HepG2 (cell line): ENCODE measurements at regions not wholly inside any gene's neighbourhood (a gene's known extent, or its start where the extent isn't known, plus 50 kb on each side); places are given as distances from the start of the nearest gene placed in this dataset.

ENCODE experiments used
- ATAC-seq: fragments of 200-7000 bp; cut with Tn5 transposase; 3 replicates; pipeline ENCODE4 v1.9.1; 2020; ENCODE audit warnings: mild to moderate bottlenecking, moderate library complexity
- BruUV-seq: library from RNA; stranded (reverse); fragments of 400-500 nt; replicated peaks from 2 replicates; lab custom pipeline; 2021; lab: Mats Ljungman, UMichigan
- CTCF ChIA-PET: fragments of 300-600 bp; formaldehyde crosslinking; extraction: SDS; loops from one replicate; lab custom pipeline; 2021; ENCODE audit warnings: low total read pairs, inconsistent platforms, low intra/inter-chr PET ratio; lab: Yijun Ruan, JAX
- POLR2A ChIA-PET: fragments of 350-600 bp; sonication (Branson Sonifier 250); formaldehyde crosslinking; loops from one replicate; lab custom pipeline; 2020; ENCODE audit warnings: antibody characterized with exemption, inconsistent platforms; lab: Yijun Ruan, JAX
- DNase-seq: peaks from one replicate; pipeline ENCODE4 v3.0.0-alpha.2; 2015; ENCODE audit warnings: low spot score
- FAIRE-seq: peaks from 3 replicates; lab custom pipeline; 2011; peaks lifted over from hg19 to GRCh38; lab: Jason Lieb, UNC
- H2AFZ ChIP-seq: one replicate; pipeline ENCODE4 v1.6.1; 2011; ENCODE audit warnings: low read length, inconsistent platforms
- H3K27ac ChIP-seq: fragments of 300-600 bp; 3 replicates; pipeline ENCODE4 v1.8.0; 2011; ENCODE audit warnings: mixed run types, mild to moderate bottlenecking, mixed read lengths, low read length, inconsistent platforms; ENCODE audit not compliant: insufficient read depth; ENCODE audit errors: extremely low read length
- H3K27me3 ChIP-seq, 2 experiments: fragments of 200-600 bp in 1 of 2; 2 replicates in 1 of 2; 3 replicates in 1 of 2; pipeline versions ENCODE4 v1.6.0 to v1.8.0; 2011; ENCODE audit warnings: low read length in 2 of 2, mild to moderate bottlenecking in 2 of 2, moderate library complexity in 2 of 2, inconsistent platforms in 1 of 2; ENCODE audit not compliant: insufficient read depth in 2 of 2, control insufficient read depth in 1 of 2
- H3K36me3 ChIP-seq, 2 experiments: fragments of 200-600 bp in 1 of 2; replicated peaks in 1 of 2; 2 replicates in 1 of 2; 3 replicates in 1 of 2; pipeline versions ENCODE4 v1.5.1 to v1.8.0; 2011; ENCODE audit warnings: low read length in 2 of 2, inconsistent platforms in 1 of 2; ENCODE audit not compliant: insufficient read depth in 2 of 2, control insufficient read depth in 1 of 2
- H3K4me1 ChIP-seq: 2 replicates; pipeline ENCODE4 v1.5.1; 2012; ENCODE audit warnings: low read length, inconsistent platforms; ENCODE audit not compliant: insufficient read depth
- H3K4me2 ChIP-seq: 2 replicates; pipeline ENCODE4 v1.6.0; 2011; ENCODE audit warnings: low read depth, low read length, inconsistent platforms
- H3K4me3 ChIP-seq, 3 experiments: fragments of 200-600 bp in 1 of 3; sonication (generic), shearing (Covaris generic) in 1 of 3; replicated peaks in 1 of 3; 2 replicates each; pipeline ENCODE4 v1.5.1; 2011 to 2016; ENCODE audit warnings: low read length in 3 of 3, inconsistent platforms in 2 of 3, low read depth in 2 of 3, mild to moderate bottlenecking in 2 of 3, control low read depth in 1 of 3, mixed read lengths in 1 of 3; ENCODE audit not compliant: insufficient read depth in 1 of 3
- H3K79me2 ChIP-seq: one replicate; pipeline ENCODE4 v1.6.1; 2011; ENCODE audit warnings: low read length, inconsistent platforms; ENCODE audit not compliant: insufficient read depth
- H3K9ac ChIP-seq: 2 replicates; pipeline ENCODE4 v1.6.0; 2011; ENCODE audit warnings: mild to moderate bottlenecking, low read depth, low read length, inconsistent platforms; ENCODE audit not compliant: insufficient read depth
- H3K9me3 ChIP-seq: 2 replicates; pipeline ENCODE4 v1.5.1; 2012; ENCODE audit warnings: mild to moderate bottlenecking, low read length
- H4K20me1 ChIP-seq: 2 replicates; pipeline ENCODE4 v1.6.0; 2011; ENCODE audit warnings: inconsistent platforms, mild to moderate bottlenecking, low read length, moderate library complexity; ENCODE audit not compliant: insufficient read depth
- HCFC1 ChIP-seq: fragments of 150-350 bp; IDR thresholded peaks from 2 replicates; pipeline ENCODE4 v1.6.1; 2014; ENCODE audit warnings: low read depth, low read length
- HNRNPUL1 ChIP-seq: fragments of 200-400 bp; formaldehyde crosslinking; IDR thresholded peaks from 2 replicates; pipeline ENCODE4 v1.6.1; 2017; ENCODE audit warnings: low read depth, mild to moderate bottlenecking, low read length, moderate library complexity
- PHF21A ChIP-seq: sonication (generic); formaldehyde crosslinking; IDR thresholded peaks from 2 replicates; pipeline ENCODE4 v1.5.0; 2020; ENCODE audit warnings: mild to moderate bottlenecking, missing genetic modification reagents
- POGZ ChIP-seq: sonication (generic); formaldehyde crosslinking; IDR thresholded peaks from 2 replicates; pipeline ENCODE4 v1.4.0; 2020; ENCODE audit warnings: mild to moderate bottlenecking, missing genetic modification reagents
- SMAD9 ChIP-seq: sonication (generic); formaldehyde crosslinking; IDR thresholded peaks from 2 replicates; pipeline ENCODE4 v1.5.1; 2020; ENCODE audit warnings: mild to moderate bottlenecking, missing genetic modification reagents
- ZNF136 ChIP-seq: sonication (generic); formaldehyde crosslinking; IDR thresholded peaks from 2 replicates; pipeline ENCODE4 v1.8.1; 2022; ENCODE audit warnings: low read depth, mild to moderate bottlenecking, moderate library complexity, missing genetic modification reagents
- ZNF20 ChIP-seq: sonication (generic); formaldehyde crosslinking; IDR thresholded peaks from 2 replicates; pipeline ENCODE4 v1.4.0; 2020; ENCODE audit warnings: mild to moderate bottlenecking, moderate library complexity, missing genetic modification reagents
- ZNF441 ChIP-seq: sonication (generic); formaldehyde crosslinking; IDR thresholded peaks from 2 replicates; pipeline ENCODE4 v1.7.0; 2021; ENCODE audit warnings: missing genetic modification reagents, borderline replicate concordance
- WGBS: methylation state at CpG from one replicate; pipeline ENCODE4 v1.1.6; 2017; ENCODE audit warnings: low lambda C conversion rate; 5-methylcytosine and 5-hydroxymethylcytosine counted together
- in situ Hi-C: cut with HindIII; loops from 2 replicates; pipeline ENCODE4 v1.10.0; 2017; ENCODE audit warnings: low pct_unique_long_range_greater_than_20kb; ENCODE audit not compliant: extremely low pct_ligation_motif_present
- intact Hi-C: fragments of 100-400 bp; cut with micrococcal nuclease; formaldehyde crosslinking; loops from one replicate; pipeline ENCODE4 v1.10.0; 2022; ENCODE audit not compliant: unreplicated experiment
- TF ChIP-seq, protein P1 (sequence below): sonication (generic); formaldehyde crosslinking; IDR thresholded peaks from 2 replicates; pipeline ENCODE4 v1.4.0; 2020; ENCODE audit warnings: missing genetic modification reagents
- TF ChIP-seq, protein P2 (sequence below): sonication (generic); formaldehyde crosslinking; IDR thresholded peaks from 2 replicates; pipeline ENCODE4 v1.4.0; 2020; ENCODE audit warnings: mild to moderate bottlenecking, missing genetic modification reagents

DNA sequence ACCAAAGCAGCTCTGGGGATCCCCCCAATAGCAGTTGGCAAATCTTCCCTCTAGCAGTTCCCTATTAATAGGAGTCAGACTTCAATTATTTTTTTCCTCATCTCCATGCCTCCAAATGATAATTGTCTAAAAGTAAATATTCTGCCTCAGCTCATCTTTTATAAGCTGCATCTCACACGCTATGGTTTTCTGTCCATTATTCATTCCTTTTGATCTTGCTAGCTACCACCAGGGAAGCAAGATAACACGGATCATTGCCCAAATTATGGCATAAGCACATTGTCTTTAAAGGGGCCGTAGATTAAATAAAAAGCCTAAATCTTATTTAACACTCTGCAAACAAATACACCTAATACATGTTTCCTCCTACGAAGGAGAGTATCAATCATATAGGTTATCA lies 670.8 kb upstream of the FLRT2 start (continued):
- TF ChIP-seq, protein P1, sequence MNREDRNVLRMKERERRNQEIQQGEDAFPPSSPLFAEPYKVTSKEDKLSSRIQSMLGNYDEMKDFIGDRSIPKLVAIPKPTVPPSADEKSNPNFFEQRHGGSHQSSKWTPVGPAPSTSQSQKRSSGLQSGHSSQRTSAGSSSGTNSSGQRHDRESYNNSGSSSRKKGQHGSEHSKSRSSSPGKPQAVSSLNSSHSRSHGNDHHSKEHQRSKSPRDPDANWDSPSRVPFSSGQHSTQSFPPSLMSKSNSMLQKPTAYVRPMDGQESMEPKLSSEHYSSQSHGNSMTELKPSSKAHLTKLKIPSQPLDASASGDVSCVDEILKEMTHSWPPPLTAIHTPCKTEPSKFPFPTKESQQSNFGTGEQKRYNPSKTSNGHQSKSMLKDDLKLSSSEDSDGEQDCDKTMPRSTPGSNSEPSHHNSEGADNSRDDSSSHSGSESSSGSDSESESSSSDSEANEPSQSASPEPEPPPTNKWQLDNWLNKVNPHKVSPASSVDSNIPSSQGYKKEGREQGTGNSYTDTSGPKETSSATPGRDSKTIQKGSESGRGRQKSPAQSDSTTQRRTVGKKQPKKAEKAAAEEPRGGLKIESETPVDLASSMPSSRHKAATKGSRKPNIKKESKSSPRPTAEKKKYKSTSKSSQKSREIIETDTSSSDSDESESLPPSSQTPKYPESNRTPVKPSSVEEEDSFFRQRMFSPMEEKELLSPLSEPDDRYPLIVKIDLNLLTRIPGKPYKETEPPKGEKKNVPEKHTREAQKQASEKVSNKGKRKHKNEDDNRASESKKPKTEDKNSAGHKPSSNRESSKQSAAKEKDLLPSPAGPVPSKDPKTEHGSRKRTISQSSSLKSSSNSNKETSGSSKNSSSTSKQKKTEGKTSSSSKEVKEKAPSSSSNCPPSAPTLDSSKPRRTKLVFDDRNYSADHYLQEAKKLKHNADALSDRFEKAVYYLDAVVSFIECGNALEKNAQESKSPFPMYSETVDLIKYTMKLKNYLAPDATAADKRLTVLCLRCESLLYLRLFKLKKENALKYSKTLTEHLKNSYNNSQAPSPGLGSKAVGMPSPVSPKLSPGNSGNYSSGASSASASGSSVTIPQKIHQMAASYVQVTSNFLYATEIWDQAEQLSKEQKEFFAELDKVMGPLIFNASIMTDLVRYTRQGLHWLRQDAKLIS (CRISPR knock-in tag): no peak

DNA sequence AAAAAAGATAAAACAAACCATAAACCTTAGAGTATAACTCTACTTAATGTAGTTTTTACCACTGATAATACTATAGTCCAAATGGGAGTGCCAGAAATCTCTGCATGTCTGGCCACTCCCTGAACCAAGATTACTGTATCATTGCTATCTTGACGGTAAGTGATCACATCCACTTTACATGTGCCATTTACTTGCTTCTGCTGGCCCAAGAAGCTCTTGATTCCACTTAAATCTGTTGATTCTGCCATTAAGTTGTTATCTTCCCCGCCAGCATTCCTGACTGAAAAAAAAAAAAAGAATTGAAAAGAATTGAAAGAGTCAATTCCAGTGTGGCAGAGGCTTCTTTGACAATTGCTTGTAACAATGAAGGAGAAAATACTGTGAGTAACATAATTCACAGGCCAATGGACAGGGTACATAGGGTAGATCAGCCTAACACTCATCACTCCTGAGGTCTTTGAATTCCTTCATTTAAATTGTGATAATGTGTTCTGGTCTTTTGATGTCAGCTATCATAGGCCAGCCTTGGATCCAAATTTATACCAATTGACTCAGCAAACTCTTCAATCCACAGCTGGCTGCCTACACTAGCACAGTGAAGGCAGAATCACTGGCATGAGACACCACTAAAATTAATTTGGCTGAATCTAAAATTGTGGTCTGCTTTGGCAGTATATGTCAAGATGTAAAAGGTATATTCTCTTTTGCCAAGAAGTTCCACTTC lies 665.2 kb upstream of the FLRT2 start:
- 2% methylated on average over 2 of the region's 2 CpGs for WGBS
- H3K9ac ChIP-seq: no peak overlapping the region
- H4K20me1 ChIP-seq: no peaks in the 10 kb centered on the region
- in situ Hi-C loops: no loop called here
- no peak for FAIRE-seq
- no peak for ATAC-seq
- POLR2A ChIA-PET: no interaction called here
- CTCF ChIA-PET: no interaction called here
- H3K27ac ChIP-seq: no peak overlapping the region
- no peaks in the 10 kb centered on the region for H3K36me3 ChIP-seq
- no peaks in the 10 kb centered on the region for H3K79me2 ChIP-seq
- H3K4me2 ChIP-seq: no peak overlapping the region
- no peak overlapping the region for H3K4me3 ChIP-seq
- intact Hi-C loops: no loop called here
- H2AFZ ChIP-seq: no peak overlapping the region
- no TSS peak for BruUV-seq
- DNase-seq: no peak
- TF ChIP-seq ZNF20 (CRISPR knock-in tag) (no peak), SMAD9 (CRISPR knock-in tag) (no peak), ZNF441 (CRISPR knock-in tag) (no peak), PHF21A (no peak), HCFC1 (no peak), POGZ (CRISPR knock-in tag) (no peak), ZNF136 (CRISPR knock-in tag) (no peak), HNRNPUL1 (no peak)
- TF ChIP-seq, protein P2, sequence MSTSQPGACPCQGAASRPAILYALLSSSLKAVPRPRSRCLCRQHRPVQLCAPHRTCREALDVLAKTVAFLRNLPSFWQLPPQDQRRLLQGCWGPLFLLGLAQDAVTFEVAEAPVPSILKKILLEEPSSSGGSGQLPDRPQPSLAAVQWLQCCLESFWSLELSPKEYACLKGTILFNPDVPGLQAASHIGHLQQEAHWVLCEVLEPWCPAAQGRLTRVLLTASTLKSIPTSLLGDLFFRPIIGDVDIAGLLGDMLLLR: no peak
- no peaks in the 10 kb centered on the region for H3K4me1 ChIP-seq
- H3K9me3 ChIP-seq: peaks cover 83% of the 10 kb centered on the region
- no peaks in the 10 kb centered on the region for H3K27me3 ChIP-seq
